ENCODE measurements at regions not wholly inside any gene's neighbourhood (a gene's known extent, or its start where the extent isn't known, plus 50 kb on each side); places are given as distances from the start of the nearest gene placed in this dataset.

DNA sequence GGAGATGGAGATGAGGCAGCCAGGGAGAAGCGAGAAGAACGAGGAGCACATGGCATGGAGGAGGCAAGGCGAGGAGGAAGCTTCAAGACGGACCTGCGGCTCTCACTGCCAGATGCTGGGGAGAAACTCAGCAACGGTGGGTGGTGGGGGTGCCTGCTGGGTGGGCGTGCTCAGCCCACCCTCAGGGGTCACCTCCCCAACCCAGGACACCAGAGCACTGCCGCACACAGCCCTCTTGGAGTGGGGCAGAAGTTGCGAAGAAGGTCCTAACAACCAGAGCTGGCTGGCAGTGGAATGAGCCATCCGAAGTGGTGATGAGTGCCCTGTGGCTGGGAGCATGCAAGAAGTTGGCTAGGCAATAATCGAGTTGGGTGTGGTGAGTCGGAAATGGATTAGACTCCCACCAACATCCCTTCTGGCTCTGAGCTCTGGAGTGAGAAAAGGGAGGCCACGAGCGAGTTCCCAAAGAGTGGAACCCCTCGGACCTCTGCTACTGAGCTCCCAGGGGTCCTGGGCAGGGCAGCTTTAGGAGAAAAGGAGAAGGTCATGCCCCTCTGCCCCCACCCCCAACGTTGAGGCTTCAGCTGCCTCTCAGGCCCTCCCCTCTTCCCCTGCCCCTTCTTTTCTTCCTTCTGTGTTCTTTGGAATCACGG lies 212.7 kb upstream of the MVB12B start:
- intact Hi-C loops (cut with DNase I) = no loop called here
- H3K4me1 ChIP-seq = no peaks in the 10 kb centered on the region
- TF ChIP-seq POLR2A (IDR thresholded peaks at IDR 0.05) = no peak
- TF ChIP-seq, protein P1, sequence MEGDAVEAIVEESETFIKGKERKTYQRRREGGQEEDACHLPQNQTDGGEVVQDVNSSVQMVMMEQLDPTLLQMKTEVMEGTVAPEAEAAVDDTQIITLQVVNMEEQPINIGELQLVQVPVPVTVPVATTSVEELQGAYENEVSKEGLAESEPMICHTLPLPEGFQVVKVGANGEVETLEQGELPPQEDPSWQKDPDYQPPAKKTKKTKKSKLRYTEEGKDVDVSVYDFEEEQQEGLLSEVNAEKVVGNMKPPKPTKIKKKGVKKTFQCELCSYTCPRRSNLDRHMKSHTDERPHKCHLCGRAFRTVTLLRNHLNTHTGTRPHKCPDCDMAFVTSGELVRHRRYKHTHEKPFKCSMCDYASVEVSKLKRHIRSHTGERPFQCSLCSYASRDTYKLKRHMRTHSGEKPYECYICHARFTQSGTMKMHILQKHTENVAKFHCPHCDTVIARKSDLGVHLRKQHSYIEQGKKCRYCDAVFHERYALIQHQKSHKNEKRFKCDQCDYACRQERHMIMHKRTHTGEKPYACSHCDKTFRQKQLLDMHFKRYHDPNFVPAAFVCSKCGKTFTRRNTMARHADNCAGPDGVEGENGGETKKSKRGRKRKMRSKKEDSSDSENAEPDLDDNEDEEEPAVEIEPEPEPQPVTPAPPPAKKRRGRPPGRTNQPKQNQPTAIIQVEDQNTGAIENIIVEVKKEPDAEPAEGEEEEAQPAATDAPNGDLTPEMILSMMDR (IDR thresholded peaks at IDR 0.05) = no peak
- H3K4me3 ChIP-seq = no peak overlapping the region
- no peak for ATAC-seq
- H3K27ac ChIP-seq = no peak overlapping the region
- WGBS (ENCODE audit: insufficient coverage, low coverage, low lambda C conversion rate, missing lambda C conversion rate) = 55% methylated on average over 10 of the region's 17 CpGs
- no peaks in the 10 kb centered on the region for H3K27me3 ChIP-seq
- DNase-seq = no peak
- H3K36me3 ChIP-seq = no peaks in the 10 kb centered on the region
- no peaks in the 10 kb centered on the region for H3K9me3 ChIP-seq

DNA sequence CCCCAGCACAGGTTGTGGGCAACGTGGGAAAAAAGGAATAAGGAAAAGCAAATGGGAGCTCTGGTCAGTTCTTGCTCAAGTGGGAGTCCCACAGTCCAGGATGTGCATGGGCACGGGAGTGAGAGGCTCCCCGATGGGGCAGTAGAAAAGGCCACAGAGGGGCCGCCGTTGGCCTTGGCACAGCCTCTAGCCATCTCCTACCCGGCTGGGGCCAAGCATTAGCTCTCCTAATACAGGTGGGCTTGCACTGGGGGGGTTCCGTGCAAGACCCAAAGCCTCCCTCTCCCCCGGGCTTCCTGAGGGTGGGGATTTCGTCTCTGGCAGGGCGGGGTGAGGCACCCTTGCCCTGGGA lies 212.2 kb upstream of the MVB12B start:
- Histone ChIP-seq H3K4me3 (no peak overlapping the region), H3K27me3 (no peaks in the 10 kb centered on the region), H3K27ac (no peak overlapping the region), H3K9me3 (no peaks in the 10 kb centered on the region), H3K4me1 (no peaks in the 10 kb centered on the region), H3K36me3 (no peaks in the 10 kb centered on the region)
- intact Hi-C loops (cut with DNase I) = no loop called here
- no peak for TF ChIP-seq POLR2A (IDR thresholded peaks at IDR 0.05)
- DNase-seq = no peak
- 41% methylated on average over 7 of the region's 10 CpGs for WGBS (ENCODE audit: insufficient coverage, low coverage, low lambda C conversion rate, missing lambda C conversion rate)
- ATAC-seq = no peak

DNA sequence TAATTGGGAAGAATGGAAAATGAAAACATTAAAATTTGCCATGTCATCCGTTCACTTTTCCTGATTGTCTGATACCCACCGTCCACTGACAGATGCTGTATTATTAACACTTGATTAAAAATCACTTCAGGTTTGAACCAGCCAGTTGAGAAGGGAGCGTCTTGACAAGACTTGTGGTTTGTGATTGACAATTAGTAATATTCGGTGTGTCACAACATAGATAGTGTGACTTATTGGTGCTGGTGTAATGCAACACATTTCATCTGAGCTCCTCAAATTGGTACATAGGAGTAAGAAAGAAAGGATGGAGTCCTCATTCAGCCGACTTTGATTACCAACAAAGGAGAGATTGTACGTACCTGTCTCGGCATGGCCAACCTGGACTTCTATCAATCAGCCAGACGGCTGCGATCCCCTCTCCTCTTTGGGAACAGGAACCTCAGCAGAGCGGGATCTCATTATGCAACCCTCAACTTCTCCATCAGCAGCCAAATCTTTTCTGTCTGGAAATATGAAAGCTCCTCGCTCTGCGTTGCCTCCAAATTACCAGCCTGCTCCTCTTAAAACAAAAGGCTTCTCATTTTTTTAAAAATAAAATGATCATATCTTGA lies 211.7 kb upstream of the MVB12B start:
- DNase-seq = no peak
- Histone ChIP-seq H3K27ac (no peak overlapping the region), H3K9me3 (no peaks in the 10 kb centered on the region), H3K27me3 (no peaks in the 10 kb centered on the region), H3K4me3 (no peak overlapping the region), H3K4me1 (no peaks in the 10 kb centered on the region), H3K36me3 (no peaks in the 10 kb centered on the region)
- WGBS (ENCODE audit: insufficient coverage, low coverage, low lambda C conversion rate, missing lambda C conversion rate) = 63% methylated on average over 11 of the region's 12 CpGs
- TF ChIP-seq, protein P1 (IDR thresholded peaks at IDR 0.05) = no peak
- no peak for TF ChIP-seq POLR2A (IDR thresholded peaks at IDR 0.05)
- no peak for ATAC-seq
- intact Hi-C loops (cut with DNase I) = no loop called here

DNA sequence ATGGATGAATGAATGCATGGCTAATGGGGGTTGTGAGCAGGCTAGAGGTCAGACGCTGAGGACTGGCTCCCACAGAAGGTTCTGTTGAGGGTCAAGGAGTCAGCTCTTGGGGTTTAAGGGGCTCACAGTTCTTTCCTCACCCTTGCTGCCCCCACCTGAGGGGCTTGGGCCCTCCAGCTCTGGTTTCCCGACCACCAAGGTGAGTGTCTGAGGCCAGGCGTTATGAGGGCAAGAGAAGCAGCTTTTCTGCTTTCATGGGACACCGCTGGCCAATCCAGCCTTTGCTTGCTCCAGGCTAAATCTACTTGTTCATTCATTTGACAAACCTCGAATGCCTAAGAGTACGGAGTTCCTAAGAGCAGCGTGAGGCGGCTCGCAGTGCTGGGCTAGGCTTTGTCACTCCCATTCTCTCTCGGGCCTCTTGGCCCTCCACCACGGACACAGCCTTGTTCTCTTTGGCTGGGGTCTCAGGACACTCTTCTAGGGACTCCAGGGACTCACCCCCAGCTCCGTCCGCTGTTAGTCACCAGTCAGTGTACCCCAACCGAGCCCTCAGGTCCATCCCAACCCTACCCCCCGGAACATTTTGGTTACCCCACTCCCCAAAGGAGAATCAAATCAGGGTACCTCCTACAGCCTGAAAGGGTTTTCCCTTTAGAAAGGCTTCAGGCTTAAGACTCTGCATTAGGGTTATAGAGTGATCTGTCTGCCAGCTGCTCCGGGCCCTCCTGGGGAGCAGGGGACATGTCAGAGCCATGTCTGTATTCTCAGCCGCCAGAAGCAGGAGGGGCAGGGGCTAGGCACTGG lies 210.1 kb upstream of the MVB12B start:
- DNase-seq = no peak
- Histone ChIP-seq H3K4me1 (no peaks in the 10 kb centered on the region), H3K4me3 (no peak overlapping the region), H3K27me3 (no peaks in the 10 kb centered on the region), H3K9me3 (no peaks in the 10 kb centered on the region), H3K27ac (no peak overlapping the region), H3K36me3 (no peaks in the 10 kb centered on the region)
- intact Hi-C loops (cut with DNase I) = no loop called here
- no peak for ATAC-seq
- 65% methylated on average over 11 of the region's 17 CpGs for WGBS (ENCODE audit: insufficient coverage, low coverage, low lambda C conversion rate, missing lambda C conversion rate)
- TF ChIP-seq, protein P1 (IDR thresholded peaks at IDR 0.05) = no peak

DNA sequence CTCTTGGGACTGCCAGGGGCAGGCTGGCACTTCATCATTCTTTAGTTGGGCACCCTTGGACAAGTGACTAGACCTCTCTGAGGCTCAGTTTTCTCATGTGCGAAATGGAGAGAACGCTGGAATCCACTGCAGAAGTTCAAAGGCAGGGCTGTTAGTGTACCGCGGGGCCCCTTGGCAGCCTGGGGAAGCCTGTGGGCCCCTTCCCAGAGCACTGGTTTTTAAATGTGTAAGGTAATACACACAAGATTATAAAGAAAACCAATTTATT lies 209.5 kb upstream of the MVB12B start:
- WGBS (ENCODE audit: insufficient coverage, low coverage, low lambda C conversion rate, missing lambda C conversion rate) = 100% methylated on average over 4 of the region's 4 CpGs
- DNase-seq = no peak

More for the DNA sequence above, 209.5 kb upstream of the MVB12B start:
- no peak for ATAC-seq
- no peak overlapping the region for H3K27ac ChIP-seq
- no peaks in the 10 kb centered on the region for H3K9me3 ChIP-seq
- no peaks in the 10 kb centered on the region for H3K27me3 ChIP-seq
- intact Hi-C loops (cut with DNase I) = no loop called here
- no peak for TF ChIP-seq POLR2A (IDR thresholded peaks at IDR 0.05)
- TF ChIP-seq, protein P1 (IDR thresholded peaks at IDR 0.05) = no peak
- H3K36me3 ChIP-seq = no peaks in the 10 kb centered on the region
- no peak overlapping the region for H3K4me3 ChIP-seq
- H3K4me1 ChIP-seq = no peaks in the 10 kb centered on the region

Data from right lobe of liver (tissue), 6 donors.